Kidney (tissue), 13 donors: ENCODE measurements at regions not wholly inside any gene's neighbourhood (a gene's known extent, or its start where the extent isn't known, plus 50 kb on each side); places are given as distances from the start of the nearest gene placed in this dataset.
"Not testable (repeated sequence)": the region's sequence is repeated elsewhere in the genome, so short reads cannot be mapped to it uniquely, and the experiment has no call there.

Source experiments
- DNase-seq, 5 donors: peaks; one replicate each; pipeline ENCODE4 v3.0.0-alpha.2; 2013 to 2020
- FAIRE-seq: peaks from 2 replicates; lab custom pipeline; 2012; peaks lifted over from hg19 to GRCh38; lab: Jason Lieb, UNC
- H3K27ac ChIP-seq, 2 donors: one replicate each; pipeline ENCODE4 v1.7.0; 2013; ENCODE audit warnings: low read depth in 2 of 2, low read length in 2 of 2, inconsistent platforms in 1 of 2
- H3K27me3 ChIP-seq: one replicate; pipeline ENCODE4 v1.7.1; 2013; ENCODE audit warnings: low read length, inconsistent platforms; ENCODE audit not compliant: control insufficient read depth, insufficient read depth
- H3K36me3 ChIP-seq, 3 donors: one replicate each; pipeline versions ENCODE4 v1.7.0 to v1.7.1; 2013; ENCODE audit warnings: low read length in 3 of 3, control low read depth in 1 of 3, inconsistent platforms in 1 of 3; ENCODE audit not compliant: insufficient read depth in 3 of 3, control insufficient read depth in 2 of 3
- H3K4me1 ChIP-seq, 3 donors: one replicate each; pipeline versions ENCODE4 v1.7.0 to v1.7.1; 2013; ENCODE audit warnings: low read length in 3 of 3, inconsistent platforms in 1 of 3, low read depth in 1 of 3; ENCODE audit not compliant: control insufficient read depth in 2 of 3, insufficient read depth in 2 of 3
- H3K4me3 ChIP-seq, 3 donors: one replicate each; pipeline versions ENCODE4 v1.7.0 to v1.8.1; 2013; ENCODE audit warnings: low read length in 3 of 3, control low read depth in 1 of 3, inconsistent platforms in 1 of 3
- H3K9ac ChIP-seq, 3 donors: one replicate each; pipeline versions ENCODE4 v1.7.0 to v1.7.1; 2013; ENCODE audit warnings: low read length in 3 of 3, control low read depth in 1 of 3, inconsistent platforms in 1 of 3
- H3K9me3 ChIP-seq, 3 donors: one replicate each; pipeline versions ENCODE4 v1.7.0 to v1.7.1; 2013; ENCODE audit warnings: low read length in 3 of 3, control low read depth in 1 of 3, inconsistent platforms in 1 of 3; ENCODE audit not compliant: control insufficient read depth in 2 of 3, insufficient read depth in 1 of 3
- intact Hi-C: fragments of 100-400 bp; cut with DNase I; formaldehyde crosslinking; loops from one replicate; pipeline ENCODE4 v1.11.1; 2022
- TF ChIP-seq, protein P1 (sequence below): IDR thresholded peaks from 3 replicates; pipeline ENCODE4 v1.5.1; 2012; ENCODE audit warnings: mild to moderate bottlenecking, moderate library complexity, borderline replicate concordance; ENCODE audit not compliant: insufficient read depth; ENCODE audit errors: extremely low read depth
- donor health status: control.
- donor health status: control.
- donor health status: control.
- donor health status: control.
- donor health status: control.
- donor health status: DM: yes; HTN: yes; CAD: no.
- donor health status: Normal renal cell carcinoma (clear cell type).

DNA sequence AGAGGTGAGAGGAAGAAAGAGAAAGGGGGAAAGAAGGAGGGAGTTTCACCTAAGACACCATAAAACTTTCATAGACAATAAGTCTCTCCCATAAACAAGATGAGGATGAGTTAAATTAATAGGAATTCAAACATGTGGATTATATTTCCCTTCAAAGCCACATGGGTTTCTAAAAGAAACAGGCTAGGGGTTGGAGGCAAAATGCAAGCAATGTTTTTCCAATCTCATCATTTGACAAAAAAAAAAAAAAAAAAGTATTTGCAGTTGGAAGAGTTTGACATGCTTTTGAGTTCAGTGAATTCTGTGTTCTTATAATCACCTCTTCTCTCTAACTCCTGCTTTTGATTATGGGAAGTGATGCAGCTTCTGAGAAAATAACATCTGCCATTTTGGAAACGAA, 186.1 kb upstream of the ADRA1D start:
- FAIRE-seq (no peak), DNase-seq (no peak)
- TF ChIP-seq, protein P1, sequence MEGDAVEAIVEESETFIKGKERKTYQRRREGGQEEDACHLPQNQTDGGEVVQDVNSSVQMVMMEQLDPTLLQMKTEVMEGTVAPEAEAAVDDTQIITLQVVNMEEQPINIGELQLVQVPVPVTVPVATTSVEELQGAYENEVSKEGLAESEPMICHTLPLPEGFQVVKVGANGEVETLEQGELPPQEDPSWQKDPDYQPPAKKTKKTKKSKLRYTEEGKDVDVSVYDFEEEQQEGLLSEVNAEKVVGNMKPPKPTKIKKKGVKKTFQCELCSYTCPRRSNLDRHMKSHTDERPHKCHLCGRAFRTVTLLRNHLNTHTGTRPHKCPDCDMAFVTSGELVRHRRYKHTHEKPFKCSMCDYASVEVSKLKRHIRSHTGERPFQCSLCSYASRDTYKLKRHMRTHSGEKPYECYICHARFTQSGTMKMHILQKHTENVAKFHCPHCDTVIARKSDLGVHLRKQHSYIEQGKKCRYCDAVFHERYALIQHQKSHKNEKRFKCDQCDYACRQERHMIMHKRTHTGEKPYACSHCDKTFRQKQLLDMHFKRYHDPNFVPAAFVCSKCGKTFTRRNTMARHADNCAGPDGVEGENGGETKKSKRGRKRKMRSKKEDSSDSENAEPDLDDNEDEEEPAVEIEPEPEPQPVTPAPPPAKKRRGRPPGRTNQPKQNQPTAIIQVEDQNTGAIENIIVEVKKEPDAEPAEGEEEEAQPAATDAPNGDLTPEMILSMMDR: no peak
- H3K4me1 ChIP-seq: no peaks in the 10 kb centered on the region
- H3K9ac ChIP-seq: no peak overlapping the region
- no peaks in the 10 kb centered on the region for H3K27me3 ChIP-seq
- H3K36me3 ChIP-seq: no peaks in the 10 kb centered on the region
- intact Hi-C loops: no loop called here
- H3K4me3 ChIP-seq: no peak overlapping the region
- H3K27ac ChIP-seq: no peak overlapping the region
- H3K9me3 ChIP-seq: no peaks in the 10 kb centered on the region

DNA sequence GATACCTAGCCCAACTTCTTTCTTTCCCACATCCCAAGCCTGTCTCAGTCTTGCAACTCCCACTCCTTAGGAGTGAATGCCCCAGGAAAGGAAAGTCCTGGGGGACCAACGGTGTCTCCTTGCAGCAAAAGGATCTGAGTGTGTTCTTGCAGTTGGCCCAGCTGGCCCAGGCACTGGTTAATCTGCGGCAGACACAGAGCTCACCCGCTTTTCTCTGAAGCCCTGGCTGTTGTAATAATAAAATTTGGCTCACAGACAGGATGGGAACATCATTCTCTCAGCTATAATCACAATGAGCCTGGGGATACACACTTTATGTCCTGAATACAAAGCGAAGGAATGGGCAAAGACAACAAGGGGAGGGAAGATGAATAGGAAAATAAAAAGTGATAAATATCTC, 185.6 kb upstream of the ADRA1D start:
- H3K27ac ChIP-seq: no peak overlapping the region
- H3K36me3 ChIP-seq: no peaks in the 10 kb centered on the region
- no peaks in the 10 kb centered on the region for H3K27me3 ChIP-seq
- no peak for DNase-seq
- no peak overlapping the region for H3K9ac ChIP-seq
- H3K9me3 ChIP-seq: no peaks in the 10 kb centered on the region
- intact Hi-C loops: no loop called here
- H3K4me3 ChIP-seq: no peak overlapping the region
- no peaks in the 10 kb centered on the region for H3K4me1 ChIP-seq
- FAIRE-seq: no peak
- TF ChIP-seq, protein P1: no peak

DNA sequence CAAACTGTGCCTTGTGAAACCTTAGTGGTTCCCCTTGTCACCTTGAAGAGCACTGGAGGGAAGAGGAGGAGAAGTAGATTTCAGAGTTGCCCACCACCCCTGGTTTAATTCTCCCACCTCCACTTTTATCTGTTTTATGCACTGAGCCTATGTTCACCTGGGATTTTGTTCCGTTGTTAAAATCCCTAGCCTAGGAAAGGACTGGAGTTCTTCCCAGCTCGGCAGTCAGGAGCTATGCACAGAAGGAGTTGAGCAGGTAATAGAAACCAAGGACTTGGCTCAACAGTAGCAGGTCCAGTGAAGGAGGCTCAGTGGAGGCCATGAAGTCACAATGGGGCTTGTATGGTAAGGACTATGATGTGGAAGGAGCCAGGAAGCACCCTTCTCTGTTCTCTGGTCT, 182.4 kb upstream of the ADRA1D start:
- H3K36me3 ChIP-seq: no peaks in the 10 kb centered on the region
- FAIRE-seq: no peak
- no peak overlapping the region for H3K9ac ChIP-seq
- TF ChIP-seq, protein P1: no peak
- H3K4me3 ChIP-seq: no peak overlapping the region
- no peaks in the 10 kb centered on the region for H3K27me3 ChIP-seq
- no peaks in the 10 kb centered on the region for H3K9me3 ChIP-seq
- H3K27ac ChIP-seq: no peak overlapping the region
- H3K4me1 ChIP-seq: no peaks in the 10 kb centered on the region
- intact Hi-C loops: no loop called here
- no peak for DNase-seq

DNA sequence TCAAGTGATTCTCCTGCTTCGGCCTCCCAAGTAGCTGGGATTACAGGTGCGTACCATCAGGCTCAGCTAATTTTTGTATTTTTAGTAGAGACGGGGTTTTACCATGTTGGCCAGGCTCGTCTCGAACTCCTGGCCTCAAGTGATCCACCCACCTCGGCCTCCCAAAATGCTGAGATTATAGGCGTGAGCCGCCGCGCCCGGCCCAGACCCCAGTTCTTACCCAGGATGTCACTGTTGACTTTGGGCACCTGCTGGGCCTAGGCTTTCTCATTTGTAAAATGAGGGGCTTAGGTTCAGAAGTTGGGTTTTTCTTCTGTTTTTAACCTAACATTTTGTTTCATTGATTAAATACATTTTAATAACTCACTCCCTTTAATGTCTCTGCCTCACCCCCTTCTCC, 181.7 kb upstream of the ADRA1D start:
- H3K9ac ChIP-seq, H3K4me3 ChIP-seq, H3K27ac ChIP-seq, FAIRE-seq, H3K9me3 ChIP-seq, H3K27me3 ChIP-seq, intact Hi-C loops, H3K4me1 ChIP-seq, H3K36me3 ChIP-seq, DNase-seq: not testable (repeated sequence)
